ENCODE measurements at regions not wholly inside any gene's neighbourhood (a gene's known extent, or its start where the extent isn't known, plus 50 kb on each side); places are given as distances from the start of the nearest gene placed in this dataset.

- Histone ChIP-seq H3K4me3 (ENCODE audit: low read depth, low read length) (no peak overlapping the region), H3K36me3 (no peaks in the 10 kb centered on the region), H3K27ac (no peak overlapping the region), H3K27me3 (ENCODE audit: insufficient read depth, low read depth, severe bottlenecking) (no peaks in the 10 kb centered on the region), H3K9me3 (ENCODE audit: severe bottlenecking) (no peaks in the 10 kb centered on the region)
- no peak for TF ChIP-seq CTCF (IDR thresholded peaks at IDR 0.05; ENCODE audit: low read depth, low read length)
- no peak for DNase-seq
Observed at GRCh38 chr7:145489609-145490008, 627.0 kb upstream of the CNTNAP2 start.

GRCh38 chr7:145488816-145489215 is 627.8 kb upstream of the CNTNAP2 start:
- TF ChIP-seq CTCF (IDR thresholded peaks at IDR 0.05; ENCODE audit: low read depth, low read length): no peak
- no peak for DNase-seq
- Histone ChIP-seq H3K4me3 (ENCODE audit: low read depth, low read length) (no peak overlapping the region), H3K27me3 (ENCODE audit: insufficient read depth, low read depth, severe bottlenecking) (no peaks in the 10 kb centered on the region), H3K36me3 (no peaks in the 10 kb centered on the region), H3K27ac (no peak overlapping the region), H3K9me3 (ENCODE audit: severe bottlenecking) (no peaks in the 10 kb centered on the region)

GRCh38 chr7:145481985-145482384 is 634.6 kb upstream of the CNTNAP2 start:
- Histone ChIP-seq H3K36me3 (no peaks in the 10 kb centered on the region), H3K27me3 (ENCODE audit: insufficient read depth, low read depth, severe bottlenecking) (no peaks in the 10 kb centered on the region), H3K4me3 (ENCODE audit: low read depth, low read length) (no peak overlapping the region), H3K9me3 (ENCODE audit: severe bottlenecking) (no peaks in the 10 kb centered on the region), H3K27ac (no peak overlapping the region)
- TF ChIP-seq CTCF (IDR thresholded peaks at IDR 0.05; ENCODE audit: low read depth, low read length): no peak
- no peak for DNase-seq

- Histone ChIP-seq H3K9me3 (ENCODE audit: severe bottlenecking) (no peaks in the 10 kb centered on the region), H3K27ac (no peak overlapping the region), H3K36me3 (no peaks in the 10 kb centered on the region), H3K4me3 (ENCODE audit: low read depth, low read length) (no peak overlapping the region), H3K27me3 (ENCODE audit: insufficient read depth, low read depth, severe bottlenecking) (no peaks in the 10 kb centered on the region)
- no peak for TF ChIP-seq CTCF (IDR thresholded peaks at IDR 0.05; ENCODE audit: low read depth, low read length)
- no peak for DNase-seq
Observed at GRCh38 chr7:145478541-145478940, 638.1 kb upstream of the CNTNAP2 start.

GRCh38 chr7:145474009-145474686 is 638.3 kb upstream of the TPK1 start:
- H3K4me3 ChIP-seq (ENCODE audit: low read depth, low read length): no peak overlapping the region
- H3K27me3 ChIP-seq (ENCODE audit: insufficient read depth, low read depth, severe bottlenecking): no peaks in the 10 kb centered on the region
- H3K27ac ChIP-seq: no peak overlapping the region
- no peak for DNase-seq
- TF ChIP-seq CTCF (IDR thresholded peaks at IDR 0.05; ENCODE audit: low read depth, low read length): no peak
- no peaks in the 10 kb centered on the region for H3K9me3 ChIP-seq (ENCODE audit: severe bottlenecking)
- no peaks in the 10 kb centered on the region for H3K36me3 ChIP-seq

GRCh38 chr7:145471883-145472282 is 636.0 kb upstream of the TPK1 start:
- no peaks in the 10 kb centered on the region for H3K27me3 ChIP-seq (ENCODE audit: insufficient read depth, low read depth, severe bottlenecking)
- TF ChIP-seq CTCF (IDR thresholded peaks at IDR 0.05; ENCODE audit: low read depth, low read length): no peak
- H3K36me3 ChIP-seq: no peaks in the 10 kb centered on the region
- no peaks in the 10 kb centered on the region for H3K9me3 ChIP-seq (ENCODE audit: severe bottlenecking)
- H3K4me3 ChIP-seq (ENCODE audit: low read depth, low read length): no peak overlapping the region
- DNase-seq: no peak
- no peak overlapping the region for H3K27ac ChIP-seq

Measured in WERI-Rb-1 (cell line).